ENCODE measurements at regions not wholly inside any gene's neighbourhood (a gene's known extent, or its start where the extent isn't known, plus 50 kb on each side); places are given as distances from the start of the nearest gene placed in this dataset.

GRCh38 chr18:33871363-33872025, 293.5 kb downstream of the ASXL3 start:
- no peak for TF ChIP-seq CTCF (IDR thresholded peaks at IDR 0.05)
- no peak for TF ChIP-seq REST (IDR thresholded peaks at IDR 0.05; ENCODE audit: insufficient read depth in 1 of 2, low read depth in 2 of 2, low read length in 1 of 2)
- TF ChIP-seq POLR2AphosphoS5 (IDR thresholded peaks at IDR 0.05; ENCODE audit: low read depth, low read length) = no peak
- TF ChIP-seq TCF7L2 (IDR thresholded peaks at IDR 0.05; ENCODE audit: low read depth, low read length) = no peak
